HG02852 (cell line): ENCODE measurements at regions not wholly inside any gene's neighbourhood (a gene's known extent, or its start where the extent isn't known, plus 50 kb on each side); places are given as distances from the start of the nearest gene placed in this dataset.
"Not testable (repeated sequence)": the region's sequence is repeated elsewhere in the genome, so short reads cannot be mapped to it uniquely, and the experiment has no call there.

Source experiments
- ATAC-seq: cut with Tn5 transposase; IDR thresholded peaks from one replicate; pipeline ENCODE4 v1.9.1; 2021; ENCODE audit warnings: mild to moderate bottlenecking, moderate library complexity; ENCODE audit not compliant: unreplicated experiment

GRCh38 chr4:114236171-114236769 is 256.8 kb upstream of the ARSJ start:
- no peak for ATAC-seq

- ATAC-seq = no peak
These were observed 258.6 kb upstream of the ARSJ start for GRCh38 chr4:114237997-114238396.

GRCh38 chr4:114249561-114249960 is 270.1 kb upstream of the ARSJ start:
- ATAC-seq = no peak

- ATAC-seq = no peak
These were observed 270.5 kb upstream of the ARSJ start for GRCh38 chr4:114249976-114250375.

- no peak for ATAC-seq
These were observed 271.0 kb upstream of the ARSJ start for GRCh38 chr4:114250439-114250891.

- no peak for ATAC-seq
These were observed 271.6 kb upstream of the ARSJ start for GRCh38 chr4:114251020-114251419.

GRCh38 chr4:114252499-114252898 is 273.1 kb upstream of the ARSJ start:
- no peak for ATAC-seq

- no peak for ATAC-seq
These were observed 278.1 kb upstream of the ARSJ start for GRCh38 chr4:114257501-114257900.

- ATAC-seq = not testable (repeated sequence)
These were observed 283.0 kb upstream of the ARSJ start for GRCh38 chr4:114262421-114262820.

GRCh38 chr4:114263233-114263632 is 283.8 kb upstream of the ARSJ start:
- ATAC-seq = no peak

- no peak for ATAC-seq
These were observed 285.0 kb upstream of the ARSJ start for GRCh38 chr4:114264452-114264851.

- no peak for ATAC-seq
These were observed 285.4 kb upstream of the ARSJ start for GRCh38 chr4:114264877-114265291.

- no peak for ATAC-seq
These were observed 285.9 kb upstream of the ARSJ start for GRCh38 chr4:114265342-114265741.

GRCh38 chr4:114267976-114268375 is 288.5 kb upstream of the ARSJ start:
- no peak for ATAC-seq

- no peak for ATAC-seq
These were observed 291.6 kb upstream of the ARSJ start for GRCh38 chr4:114271031-114271430.

GRCh38 chr4:114272226-114272625 is 292.8 kb upstream of the ARSJ start:
- ATAC-seq = no peak

- no peak for ATAC-seq
These were observed 293.8 kb upstream of the ARSJ start for GRCh38 chr4:114273238-114273637.

GRCh38 chr4:114277690-114278089 is 298.2 kb upstream of the ARSJ start:
- ATAC-seq = no peak

- no peak for ATAC-seq
These were observed 299.6 kb upstream of the ARSJ start for GRCh38 chr4:114279066-114279465.

- no peak for ATAC-seq
These were observed 300.3 kb upstream of the ARSJ start for GRCh38 chr4:114279711-114280110.

GRCh38 chr4:114280645-114281044 is 301.2 kb upstream of the ARSJ start:
- ATAC-seq = no peak

GRCh38 chr4:114281164-114281960 is 301.9 kb upstream of the ARSJ start:
- no peak for ATAC-seq
